ENCODE measurements at regions not wholly inside any gene's neighbourhood (a gene's known extent, or its start where the extent isn't known, plus 50 kb on each side); places are given as distances from the start of the nearest gene placed in this dataset.

GRCh38 chr15:37548116-37548515, 386.3 kb upstream of the TMCO5A start:
- Mint-ChIP-seq H3K27me3 (ENCODE audit: low read depth) (no peaks in the 10 kb centered on the region), H3K27ac (no peak overlapping the region), H3K9me3 (peaks cover 0 to 3% of the 10 kb centered on the region in 2 experiments; a peak in 1 of 5 replicates), H3K4me1 (no peaks in the 10 kb centered on the region), H3K4me3 (no peak overlapping the region), H3K36me3 (ENCODE audit: insufficient read depth in 1 of 3, low read depth in 3 of 3) (peaks cover 0 to 1% (median 0%) of the 10 kb centered on the region in 3 experiments; a peak in 1 of 7 replicates)
- Histone ChIP-seq H2BK12ac (ENCODE audit: insufficient read length, low read depth, low read length) (no peak overlapping the region), H3K18ac (ENCODE audit: insufficient read length, low read depth, low read length) (no peak overlapping the region), H4K20me1 (ENCODE audit: control insufficient read depth, insufficient read depth, insufficient read length) (no peaks in the 10 kb centered on the region), H4K8ac (replicated peaks; ENCODE audit: insufficient read length, low read depth, low read length) (no peak overlapping the region), H3K14ac (ENCODE audit: insufficient read depth, low read length) (no peak overlapping the region), H3K23me2 (ENCODE audit: insufficient read length, low read depth, low read length, poor library complexity, severe bottlenecking) (no peaks in the 10 kb centered on the region), H3K23ac (ENCODE audit: insufficient read length, low read depth, low read length) (no peak overlapping the region), H2BK5ac (ENCODE audit: insufficient read length, low read length) (no peak overlapping the region), H3K56ac (ENCODE audit: insufficient read length, low read depth, low read length) (no peak overlapping the region), H3K79me1 (ENCODE audit: insufficient read depth, low read depth, low read length, poor library complexity, severe bottlenecking) (no peaks in the 10 kb centered on the region), H3K27ac (ENCODE audit: insufficient read length, low read depth, low read length) (no peak overlapping the region), H3K4me1 (ENCODE audit: insufficient read depth, low read length) (no peaks in the 10 kb centered on the region), H3K27me3 (ENCODE audit: insufficient read depth, low read length) (no peaks in the 10 kb centered on the region), H3K9me3 (ENCODE audit: control insufficient read depth, low read depth, low read length) (no peaks in the 10 kb centered on the region), H2AFZ (ENCODE audit: low read length) (no peak overlapping the region), H3T11ph (ENCODE audit: low read length) (no peak overlapping the region), H2BK20ac (ENCODE audit: low read depth, low read length, poor library complexity, severe bottlenecking) (no peak overlapping the region), H2BK120ac (ENCODE audit: low read depth, low read length, poor library complexity, severe bottlenecking) (no peak overlapping the region), H2AK5ac (ENCODE audit: insufficient read length, low read length) (no peak overlapping the region), H4K91ac (ENCODE audit: insufficient read length, low read depth, low read length) (no peak overlapping the region), H4K5ac (ENCODE audit: insufficient read length, low read depth, low read length) (no peak overlapping the region), H3K4ac (ENCODE audit: low read depth, low read length) (no peak overlapping the region), H3K9ac (ENCODE audit: extremely low read depth, insufficient read length, low read length) (no peak overlapping the region), H3K79me2 (ENCODE audit: insufficient read depth, low read length) (no peaks in the 10 kb centered on the region), H3K4me2 (ENCODE audit: insufficient read depth, insufficient read length, low read length) (no peak overlapping the region), H2BK15ac (ENCODE audit: low read depth, low read length) (no peak overlapping the region)
- no peak for TF ChIP-seq CTCF (conservative IDR thresholded peaks at IDR 0.05)
- no CpG with 5 or more reads among the region's 1 CpG for WGBS (ENCODE audit: extremely low coverage, insufficient read length, low lambda C conversion rate)
- DNase-seq, result no peak
